ENCODE measurements at regions not wholly inside any gene's neighbourhood (a gene's known extent, or its start where the extent isn't known, plus 50 kb on each side); places are given as distances from the start of the nearest gene placed in this dataset.

GRCh38 chr13:97724450-97724849 lies 229.0 kb upstream of the IPO5 start:
- TF ChIP-seq KAT2B (IDR thresholded peaks at IDR 0.05; ENCODE audit: low read depth, low read length), result no peak
- TF ChIP-seq ARID2 (IDR thresholded peaks at IDR 0.05), result no peak

Measured in K562 (cell line).